SU-DHL-6 (cell line): ENCODE measurements at regions not wholly inside any gene's neighbourhood (a gene's known extent, or its start where the extent isn't known, plus 50 kb on each side); places are given as distances from the start of the nearest gene placed in this dataset.

ENCODE experiments used
- H2AFZ ChIP-seq: fragments of 200-600 bp; sonication (generic); 2 replicates; pipeline ENCODE4 v1.6.1; 2014; ENCODE audit warnings: low read depth, mild to moderate bottlenecking, moderate library complexity, mixed read lengths, antibody characterized with exemption, low read length; ENCODE audit not compliant: severe bottlenecking
- H3F3A ChIP-seq: fragments of 200-600 bp; shearing (Covaris generic); 2 replicates; pipeline ENCODE4 v1.6.0; 2016; ENCODE audit warnings: antibody characterized with exemption, mild to moderate bottlenecking; ENCODE audit not compliant: insufficient read depth
- H3K27ac ChIP-seq: fragments of 200-600 bp; sonication (generic); 2 replicates; pipeline ENCODE4 v1.5.1; 2016; ENCODE audit warnings: low read depth, mild to moderate bottlenecking, low read length, moderate library complexity, mixed read lengths
- H3K27me3 ChIP-seq: fragments of 200-600 bp; sonication (generic), shearing (Covaris generic); 2 replicates; pipeline ENCODE4 v1.6.0; 2014; ENCODE audit warnings: mild to moderate bottlenecking, low read length
- H3K36me3 ChIP-seq: fragments of 200-600 bp; sonication (generic); 2 replicates; pipeline ENCODE4 v1.6.1; 2014; ENCODE audit warnings: mild to moderate bottlenecking, low read length, mixed read lengths
- H3K4me2 ChIP-seq: fragments of 300-600, 200-600 bp; shearing (Covaris generic), sonication (generic); 2 replicates; pipeline ENCODE4 v1.6.0; 2014; ENCODE audit warnings: low read length, low read depth, mild to moderate bottlenecking; ENCODE audit not compliant: poor library complexity, severe bottlenecking
- H3K4me3 ChIP-seq: fragments of 200-600 bp; sonication (generic); 2 replicates; pipeline ENCODE4 v1.5.1; 2014; ENCODE audit warnings: antibody characterized with exemption, low read length, mild to moderate bottlenecking, mixed read lengths; ENCODE audit not compliant: insufficient read depth, poor library complexity, severe bottlenecking
- H3K79me2 ChIP-seq: fragments of 200-600 bp; sonication (generic); 2 replicates; pipeline ENCODE4 v1.6.1; 2014; ENCODE audit warnings: mild to moderate bottlenecking, low read length, moderate library complexity; ENCODE audit not compliant: insufficient read depth
- H3K9ac ChIP-seq: fragments of 200-600 bp; sonication (generic); 2 replicates; pipeline ENCODE4 v1.7.0; 2014; ENCODE audit warnings: mild to moderate bottlenecking, low read length
- H3K9me2 ChIP-seq: fragments of 200-600 bp; sonication (generic); replicated peaks from 2 replicates; pipeline ENCODE4 v1.6.1; 2014; ENCODE audit warnings: low read length; ENCODE audit not compliant: insufficient read depth
- H3K9me3 ChIP-seq: fragments of 200-600 bp; sonication (generic); 2 replicates; pipeline ENCODE4 v1.6.1; 2014; ENCODE audit warnings: low read length, mixed read lengths; ENCODE audit not compliant: insufficient read depth
- H4K20me1 ChIP-seq: fragments of 200-600 bp; sonication (generic); 2 replicates; pipeline ENCODE4 v1.6.1; 2014; ENCODE audit warnings: low read depth, mild to moderate bottlenecking, antibody characterized with exemption, low read length, moderate library complexity, mixed read lengths
- CTCF ChIP-seq: fragments of 200-600 bp; sonication (generic); IDR thresholded peaks from one replicate; pipeline ENCODE4 v1.5.1; 2017; ENCODE audit warnings: antibody characterized with exemption, mild to moderate bottlenecking, low read length, moderate library complexity; ENCODE audit not compliant: insufficient read depth, poor library complexity, severe bottlenecking
- EZH2phosphoT487 ChIP-seq: fragments of 200-600 bp; sonication (generic), shearing (Covaris generic); conservative IDR thresholded peaks from 2 replicates; pipeline ENCODE4 v1.6.1; 2018; ENCODE audit warnings: mild to moderate bottlenecking, antibody characterized with exemption, low read length, moderate library complexity, mixed read lengths

GRCh38 chr2:78845664-78846185, 179.8 kb upstream of the REG3G start:
- H3K9me2 ChIP-seq = no peaks in the 10 kb centered on the region
- no peaks in the 10 kb centered on the region for H3K9me3 ChIP-seq
- no peaks in the 10 kb centered on the region for H3K27me3 ChIP-seq
- H4K20me1 ChIP-seq = no peaks in the 10 kb centered on the region
- no peak overlapping the region for H3K4me2 ChIP-seq
- no peaks in the 10 kb centered on the region for H3K36me3 ChIP-seq
- no peak overlapping the region for H3K27ac ChIP-seq
- H3K9ac ChIP-seq = no peak overlapping the region
- H3K4me3 ChIP-seq = no peak overlapping the region
- TF ChIP-seq EZH2phosphoT487 (no peak), CTCF (no peak)
- no peak overlapping the region for H2AFZ ChIP-seq
- H3F3A ChIP-seq = no peaks in the 10 kb centered on the region
- H3K79me2 ChIP-seq = no peaks in the 10 kb centered on the region

- no peak overlapping the region for H3K9ac ChIP-seq
- H4K20me1 ChIP-seq = no peaks in the 10 kb centered on the region
- H3K9me3 ChIP-seq = no peaks in the 10 kb centered on the region
- no peak overlapping the region for H3K4me3 ChIP-seq
- no peaks in the 10 kb centered on the region for H3K79me2 ChIP-seq
- no peak overlapping the region for H2AFZ ChIP-seq
- H3K27ac ChIP-seq = no peak overlapping the region
- no peaks in the 10 kb centered on the region for H3F3A ChIP-seq
- H3K9me2 ChIP-seq = no peaks in the 10 kb centered on the region
- H3K36me3 ChIP-seq = no peaks in the 10 kb centered on the region
- no peaks in the 10 kb centered on the region; the same call in 1 of the 2 replicates for H3K27me3 ChIP-seq
- no peak overlapping the region for H3K4me2 ChIP-seq
- TF ChIP-seq EZH2phosphoT487 (no peak), CTCF (no peak)
Observed at GRCh38 chr2:78861546-78861945, 164.0 kb upstream of the REG3G start.

- Histone ChIP-seq H3K79me2 (no peaks in the 10 kb centered on the region), H2AFZ (no peak overlapping the region), H3K9ac (no peak overlapping the region), H3F3A (no peaks in the 10 kb centered on the region), H3K4me3 (no peak overlapping the region), H3K9me3 (no peaks in the 10 kb centered on the region), H3K27me3 (no peaks in the 10 kb centered on the region), H3K9me2 (no peaks in the 10 kb centered on the region), H3K27ac (no peak overlapping the region), H3K36me3 (no peaks in the 10 kb centered on the region), H4K20me1 (no peaks in the 10 kb centered on the region), H3K4me2 (no peak overlapping the region)
- no peak for TF ChIP-seq EZH2phosphoT487
- TF ChIP-seq CTCF = no peak
Observed at GRCh38 chr2:78864205-78864604, 161.3 kb upstream of the REG3G start.
